ENCODE measurements at regions not wholly inside any gene's neighbourhood (a gene's known extent, or its start where the extent isn't known, plus 50 kb on each side); places are given as distances from the start of the nearest gene placed in this dataset.

GRCh38 chr12:32047357-32048212 is 59.1 kb upstream of the BICD1 start:
- DNase-seq (ENCODE audit: low read depth): no peak

DNA sequence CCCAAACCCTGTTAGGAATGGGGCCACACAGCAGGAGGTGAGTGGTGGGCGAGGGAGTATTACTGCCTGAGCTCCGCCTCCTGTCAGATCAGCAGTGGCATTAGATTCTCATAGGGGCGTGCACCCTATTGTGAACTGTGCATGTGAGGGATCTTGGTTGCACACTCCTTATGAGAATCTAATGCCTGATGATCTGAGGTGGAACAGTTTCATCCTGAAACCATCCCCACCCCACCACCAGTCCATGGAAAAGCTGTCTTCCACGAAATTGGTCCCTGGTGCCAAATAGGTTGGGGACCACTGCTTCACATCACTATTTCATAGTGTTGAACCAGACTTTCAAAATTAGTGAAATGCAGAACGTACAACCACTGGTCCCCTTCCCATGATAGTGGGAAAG is 57.9 kb upstream of the BICD1 start:
- no peak for DNase-seq (ENCODE audit: low read depth)

DNA sequence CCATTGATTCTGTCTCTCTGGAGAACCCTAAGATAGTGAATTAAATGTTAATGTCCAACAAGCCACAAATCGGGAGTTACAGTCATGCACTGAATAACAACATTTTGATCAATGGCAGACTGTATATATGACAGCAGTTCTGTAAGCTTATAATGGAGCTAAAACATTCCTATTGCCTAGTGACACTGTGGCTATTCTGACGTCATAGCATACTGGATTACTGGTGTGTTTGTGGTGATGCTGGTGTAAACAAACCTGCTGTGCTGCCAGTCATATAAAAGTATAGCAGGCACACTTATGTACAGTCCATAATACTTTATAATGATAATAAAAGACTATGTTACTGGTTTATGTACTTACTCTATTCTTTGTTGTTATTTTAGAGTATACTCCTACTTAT is 56.7 kb upstream of the BICD1 start:
- peak; percentile 68 for DNase-seq (ENCODE audit: low read depth)

DNA sequence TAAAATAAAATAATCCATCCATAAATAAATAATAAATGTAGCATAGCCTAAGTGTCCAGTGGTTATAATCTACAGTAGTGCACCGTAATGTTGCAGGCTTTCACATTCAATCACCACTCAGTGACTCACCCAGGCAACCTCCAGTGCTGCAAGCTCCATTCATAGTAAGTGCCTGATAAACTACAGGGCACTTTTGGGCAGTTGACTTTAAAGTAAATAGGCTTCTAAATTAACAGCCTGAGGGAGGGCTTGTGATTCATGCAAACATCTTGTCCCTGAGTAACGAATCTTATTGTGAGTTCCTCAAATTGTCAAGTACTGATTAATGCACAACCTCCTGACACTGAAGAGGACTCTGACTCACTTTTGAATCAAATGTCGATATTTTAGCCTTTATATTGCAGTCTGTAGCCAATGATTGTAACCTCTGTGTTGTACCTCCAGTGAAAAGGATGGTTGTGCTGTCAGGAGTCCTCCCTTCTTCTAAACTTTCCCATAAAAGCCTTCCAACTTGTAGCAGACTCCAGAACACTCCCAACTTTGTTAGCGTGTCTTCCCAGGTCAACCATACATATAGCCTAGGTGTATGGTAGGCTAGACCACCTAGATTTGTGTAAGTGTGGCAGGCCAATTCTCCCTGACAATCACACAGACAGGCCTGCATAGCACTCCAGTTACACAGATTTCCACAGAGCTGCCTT is 55.0 kb upstream of the BICD1 start:
- DNase-seq (ENCODE audit: low read depth): peak; percentile 99

DNA sequence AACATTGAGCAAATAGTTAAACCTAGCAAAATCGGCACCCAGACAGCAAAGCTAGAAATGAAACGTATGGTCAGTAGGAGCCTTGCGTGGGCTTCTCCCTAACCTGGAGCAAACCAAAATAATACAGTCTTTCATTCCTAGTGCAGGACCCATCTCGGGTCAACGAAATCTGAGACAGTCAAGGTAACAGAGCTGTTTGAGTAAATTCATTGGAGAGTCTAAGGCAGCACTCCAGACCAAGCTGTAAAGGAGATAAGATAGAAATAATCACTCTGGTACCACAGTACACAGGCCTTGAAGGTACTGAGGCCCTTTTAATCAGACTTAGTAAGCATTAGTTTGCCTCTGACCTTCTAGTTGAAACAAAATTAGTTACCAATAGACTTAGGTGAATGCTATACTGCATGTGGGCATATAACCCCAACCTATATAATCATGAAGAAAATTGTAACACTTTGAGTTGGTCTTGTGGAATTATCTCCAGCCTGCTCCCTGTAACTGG is 54.4 kb upstream of the BICD1 start:
- DNase-seq (ENCODE audit: low read depth): no peak

GRCh38 chr12:32053881-32054624 is 52.6 kb upstream of the BICD1 start:
- peak; percentile 80 for DNase-seq (ENCODE audit: low read depth)

Measured in ELR (cell line).